GM12878 (cell line): ENCODE measurements at regions not wholly inside any gene's neighbourhood (a gene's known extent, or its start where the extent isn't known, plus 50 kb on each side); places are given as distances from the start of the nearest gene placed in this dataset.

Experiments used
- BMI1 ChIP-seq: fragments of 450-650 bp; IDR thresholded peaks from 2 replicates; pipeline ENCODE4 v1.6.1; 2016; ENCODE audit warnings: mild to moderate bottlenecking, moderate library complexity, borderline replicate concordance
- ELK1 ChIP-seq: IDR thresholded peaks from 2 replicates; pipeline ENCODE4 v1.6.1; 2012; ENCODE audit warnings: low read depth, low read length, improper control_type of control experiment
- JUND ChIP-seq: IDR thresholded peaks from 2 replicates; pipeline ENCODE4 v1.6.1; 2012; ENCODE audit warnings: low read depth, mild to moderate bottlenecking, low read length, improper control_type of control experiment, moderate library complexity
- NFYA ChIP-seq: IDR thresholded peaks from 2 replicates; pipeline ENCODE4 v1.6.1; 2011; ENCODE audit warnings: low read depth, mild to moderate bottlenecking, low read length, improper control_type of control experiment, borderline replicate concordance
- POLR2A ChIP-seq: IDR thresholded peaks from 2 replicates; pipeline ENCODE4 v1.6.1; 2011; ENCODE audit warnings: low read depth, mild to moderate bottlenecking, low read length
- RAD21 ChIP-seq: IDR thresholded peaks from 2 replicates; pipeline ENCODE4 v1.6.1; 2011; ENCODE audit warnings: mild to moderate bottlenecking, low read depth, low read length, moderate library complexity; ENCODE audit not compliant: insufficient read depth
- TF ChIP-seq, protein P1 (sequence below): IDR thresholded peaks from 2 replicates; pipeline ENCODE4 v1.6.1; 2012; ENCODE audit warnings: low read depth, low read length, improper control_type of control experiment
- TF ChIP-seq, protein P2 (sequence below), 3 experiments: IDR thresholded peaks in 2 of 3; conservative IDR thresholded peaks in 1 of 3; 2 replicates each; pipeline ENCODE4 v1.5.1; 2011; ENCODE audit warnings: low read depth in 3 of 3, low read length in 3 of 3, mild to moderate bottlenecking in 3 of 3, control low read depth in 2 of 3, moderate library complexity in 2 of 3, inconsistent platforms in 1 of 3, mixed read lengths in 1 of 3; ENCODE audit not compliant: control insufficient read depth in 2 of 3, insufficient read depth in 1 of 3; ENCODE audit errors: extremely low read depth in 1 of 3

DNA sequence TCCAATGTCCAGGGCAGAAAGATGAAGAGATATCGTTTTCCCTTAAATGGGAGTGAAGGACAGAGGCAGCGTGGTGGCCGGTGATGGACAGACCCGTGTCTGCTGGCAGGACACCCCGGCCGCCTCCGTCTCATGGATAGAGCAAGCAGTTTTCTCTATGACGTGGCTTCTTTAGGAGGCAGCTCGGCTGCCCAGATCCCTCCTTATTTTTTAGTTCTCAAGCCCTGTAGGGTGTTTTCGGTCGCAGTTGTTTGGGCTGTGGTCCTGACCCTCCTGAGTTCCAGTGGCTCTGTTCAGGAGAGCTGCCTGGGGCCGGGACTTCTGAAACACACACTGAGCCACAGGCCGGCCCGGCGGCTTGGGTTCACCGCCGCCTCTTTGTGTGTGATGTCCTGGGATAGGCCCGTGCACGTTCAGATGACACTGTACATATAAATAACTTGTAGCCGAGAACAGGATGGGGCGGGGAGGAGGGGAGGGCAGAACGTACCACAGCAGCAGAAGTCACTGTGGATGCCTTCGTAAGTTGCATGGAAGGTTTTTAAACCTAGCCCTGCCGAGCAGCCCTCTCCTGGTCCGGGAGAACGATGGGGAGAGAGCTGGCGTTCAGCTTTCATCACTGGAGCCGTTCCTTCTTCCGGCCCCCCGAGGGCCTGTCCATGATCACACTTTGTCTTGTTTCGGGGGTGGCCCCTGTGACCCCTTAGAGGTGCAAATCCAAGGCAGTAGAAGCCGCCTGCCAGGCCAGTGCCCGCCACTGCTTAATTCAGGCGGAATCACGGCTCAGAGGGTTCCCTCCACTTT lies 65.2 kb downstream of the SIK1 start:
- TF ChIP-seq, protein P1, sequence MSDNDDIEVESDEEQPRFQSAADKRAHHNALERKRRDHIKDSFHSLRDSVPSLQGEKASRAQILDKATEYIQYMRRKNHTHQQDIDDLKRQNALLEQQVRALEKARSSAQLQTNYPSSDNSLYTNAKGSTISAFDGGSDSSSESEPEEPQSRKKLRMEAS = no peak
- TF ChIP-seq, protein P2, sequence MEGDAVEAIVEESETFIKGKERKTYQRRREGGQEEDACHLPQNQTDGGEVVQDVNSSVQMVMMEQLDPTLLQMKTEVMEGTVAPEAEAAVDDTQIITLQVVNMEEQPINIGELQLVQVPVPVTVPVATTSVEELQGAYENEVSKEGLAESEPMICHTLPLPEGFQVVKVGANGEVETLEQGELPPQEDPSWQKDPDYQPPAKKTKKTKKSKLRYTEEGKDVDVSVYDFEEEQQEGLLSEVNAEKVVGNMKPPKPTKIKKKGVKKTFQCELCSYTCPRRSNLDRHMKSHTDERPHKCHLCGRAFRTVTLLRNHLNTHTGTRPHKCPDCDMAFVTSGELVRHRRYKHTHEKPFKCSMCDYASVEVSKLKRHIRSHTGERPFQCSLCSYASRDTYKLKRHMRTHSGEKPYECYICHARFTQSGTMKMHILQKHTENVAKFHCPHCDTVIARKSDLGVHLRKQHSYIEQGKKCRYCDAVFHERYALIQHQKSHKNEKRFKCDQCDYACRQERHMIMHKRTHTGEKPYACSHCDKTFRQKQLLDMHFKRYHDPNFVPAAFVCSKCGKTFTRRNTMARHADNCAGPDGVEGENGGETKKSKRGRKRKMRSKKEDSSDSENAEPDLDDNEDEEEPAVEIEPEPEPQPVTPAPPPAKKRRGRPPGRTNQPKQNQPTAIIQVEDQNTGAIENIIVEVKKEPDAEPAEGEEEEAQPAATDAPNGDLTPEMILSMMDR (IDR thresholded peaks at IDR 0.05 in 2 of 3, conservative IDR thresholded peaks at IDR 0.05 in 1 of 3; ENCODE audit: control insufficient read depth in 2 of 3, extremely low read depth in 1 of 3, insufficient read depth in 1 of 3, low read depth in 3 of 3, low read length in 3 of 3) = no peak
- TF ChIP-seq BMI1 (no peak), RAD21 (no peak), ELK1 (no peak), POLR2A (no peak), NFYA (no peak), JUND (no peak)
